DND-41 (cell line): ENCODE measurements at regions not wholly inside any gene's neighbourhood (a gene's known extent, or its start where the extent isn't known, plus 50 kb on each side); places are given as distances from the start of the nearest gene placed in this dataset.

Source experiments
- ATAC-seq: fragments of 200-7000 bp; cut with Tn5 transposase; 3 replicates; pipeline ENCODE4 v1.9.1; 2021; ENCODE audit warnings: low read depth; ENCODE audit not compliant: insufficient read depth
- DNase-seq: peaks from one replicate; pipeline ENCODE4 v3.0.0-alpha.2; 2020
- H2AFZ ChIP-seq: 2 replicates; pipeline ENCODE4 v1.6.0; 2012; ENCODE audit warnings: low read depth, low read length
- H3K27ac ChIP-seq: 2 replicates; pipeline ENCODE4 v1.5.1; 2012; ENCODE audit warnings: low read length, inconsistent platforms
- H3K27me3 ChIP-seq: fragments of 200-600 bp; sonication (generic); 2 replicates; pipeline ENCODE4 v1.6.0; 2012; ENCODE audit warnings: low read length, mild to moderate bottlenecking, inconsistent platforms; ENCODE audit not compliant: insufficient read depth, poor library complexity
- H3K36me3 ChIP-seq: 2 replicates; pipeline ENCODE4 v1.5.1; 2012; ENCODE audit warnings: low read length, inconsistent platforms; ENCODE audit not compliant: insufficient read depth
- H3K4me1 ChIP-seq: 2 replicates; pipeline ENCODE4 v1.5.1; 2012; ENCODE audit warnings: mild to moderate bottlenecking, low read length; ENCODE audit not compliant: insufficient read depth
- H3K4me2 ChIP-seq: 2 replicates; pipeline ENCODE4 v1.6.0; 2012; ENCODE audit warnings: mild to moderate bottlenecking, moderate library complexity, low read length, inconsistent platforms; ENCODE audit not compliant: insufficient read depth
- H3K4me3 ChIP-seq, 2 experiments: fragments of 200-600 bp in 1 of 2; shearing (Covaris generic) in 1 of 2; 2 replicates each; pipeline ENCODE4 v1.5.1; 2012 to 2016; ENCODE audit warnings: inconsistent platforms in 2 of 2, low read length in 2 of 2, mild to moderate bottlenecking in 2 of 2, low read depth in 1 of 2, moderate library complexity in 1 of 2
- H3K79me2 ChIP-seq: 2 replicates; pipeline ENCODE4 v1.6.0; 2012; ENCODE audit warnings: low read length, inconsistent platforms; ENCODE audit not compliant: insufficient read depth
- H3K9ac ChIP-seq: 2 replicates; pipeline ENCODE4 v1.6.0; 2012; ENCODE audit warnings: low read depth, mild to moderate bottlenecking, inconsistent platforms, low read length, moderate library complexity
- H3K9me3 ChIP-seq: 2 replicates; pipeline ENCODE4 v1.5.1; 2012; ENCODE audit warnings: low read length, moderate library complexity, mild to moderate bottlenecking, inconsistent platforms; ENCODE audit not compliant: insufficient read depth, severe bottlenecking
- H4K20me1 ChIP-seq: 2 replicates; pipeline ENCODE4 v1.6.0; 2012; ENCODE audit warnings: low read length; ENCODE audit not compliant: insufficient read depth
- EZH2 ChIP-seq: IDR thresholded peaks from 3 replicates; pipeline ENCODE4 v1.6.1; 2012; ENCODE audit warnings: borderline replicate concordance, low read depth, mild to moderate bottlenecking, moderate library complexity, low read length, inconsistent platforms; ENCODE audit not compliant: severe bottlenecking
- TF ChIP-seq, protein P1 (sequence below): IDR thresholded peaks from 2 replicates; pipeline ENCODE4 v1.5.1; 2012; ENCODE audit warnings: borderline replicate concordance, low read length, moderate library complexity, mild to moderate bottlenecking; ENCODE audit not compliant: poor library complexity, severe bottlenecking; ENCODE audit errors: extremely low read depth

DNA sequence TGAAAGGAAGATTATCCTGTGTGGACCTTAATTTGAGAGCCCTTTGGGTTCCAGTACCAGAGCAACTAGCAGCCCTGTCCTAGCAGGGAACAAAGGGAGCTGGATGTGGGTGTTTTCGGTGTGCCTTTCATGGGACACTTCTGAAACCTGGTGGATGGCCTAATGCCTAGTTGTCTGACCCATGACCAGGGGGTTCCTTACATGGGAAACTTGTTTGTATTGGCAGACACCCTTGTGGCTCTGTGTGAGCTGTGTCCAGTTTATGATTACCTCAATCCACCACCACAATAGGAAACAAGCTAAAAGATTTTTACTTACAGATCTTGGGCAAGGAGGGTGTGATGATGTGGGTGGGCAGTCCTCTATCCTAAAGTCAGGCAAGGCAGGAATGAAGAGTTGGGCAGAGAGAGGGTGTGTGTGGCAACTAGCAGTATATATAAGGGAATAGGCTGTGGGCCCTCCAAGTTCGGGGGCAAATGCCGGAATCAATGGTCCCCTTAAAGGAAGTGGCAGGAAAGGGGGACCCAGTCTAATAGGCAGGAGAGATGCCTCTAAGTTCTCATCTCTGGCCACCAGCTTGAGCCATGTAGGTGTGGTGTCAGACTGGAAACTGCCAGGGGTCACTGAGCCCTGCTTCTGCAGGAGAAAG, 264.6 kb downstream of the QKI start:
- ATAC-seq (no peak), DNase-seq (no peak)
- Histone ChIP-seq H3K27me3 (no peaks in the 10 kb centered on the region), H3K4me2 (no peak overlapping the region), H4K20me1 (no peaks in the 10 kb centered on the region), H3K79me2 (no peaks in the 10 kb centered on the region), H3K36me3 (no peaks in the 10 kb centered on the region), H3K27ac (no peak overlapping the region), H3K4me1 (no peaks in the 10 kb centered on the region), H3K4me3 (no peak overlapping the region), H2AFZ (no peak overlapping the region), H3K9me3 (no peaks in the 10 kb centered on the region), H3K9ac (no peak overlapping the region)
- no peak for TF ChIP-seq EZH2
- TF ChIP-seq, protein P1, sequence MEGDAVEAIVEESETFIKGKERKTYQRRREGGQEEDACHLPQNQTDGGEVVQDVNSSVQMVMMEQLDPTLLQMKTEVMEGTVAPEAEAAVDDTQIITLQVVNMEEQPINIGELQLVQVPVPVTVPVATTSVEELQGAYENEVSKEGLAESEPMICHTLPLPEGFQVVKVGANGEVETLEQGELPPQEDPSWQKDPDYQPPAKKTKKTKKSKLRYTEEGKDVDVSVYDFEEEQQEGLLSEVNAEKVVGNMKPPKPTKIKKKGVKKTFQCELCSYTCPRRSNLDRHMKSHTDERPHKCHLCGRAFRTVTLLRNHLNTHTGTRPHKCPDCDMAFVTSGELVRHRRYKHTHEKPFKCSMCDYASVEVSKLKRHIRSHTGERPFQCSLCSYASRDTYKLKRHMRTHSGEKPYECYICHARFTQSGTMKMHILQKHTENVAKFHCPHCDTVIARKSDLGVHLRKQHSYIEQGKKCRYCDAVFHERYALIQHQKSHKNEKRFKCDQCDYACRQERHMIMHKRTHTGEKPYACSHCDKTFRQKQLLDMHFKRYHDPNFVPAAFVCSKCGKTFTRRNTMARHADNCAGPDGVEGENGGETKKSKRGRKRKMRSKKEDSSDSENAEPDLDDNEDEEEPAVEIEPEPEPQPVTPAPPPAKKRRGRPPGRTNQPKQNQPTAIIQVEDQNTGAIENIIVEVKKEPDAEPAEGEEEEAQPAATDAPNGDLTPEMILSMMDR, result no peak

DNA sequence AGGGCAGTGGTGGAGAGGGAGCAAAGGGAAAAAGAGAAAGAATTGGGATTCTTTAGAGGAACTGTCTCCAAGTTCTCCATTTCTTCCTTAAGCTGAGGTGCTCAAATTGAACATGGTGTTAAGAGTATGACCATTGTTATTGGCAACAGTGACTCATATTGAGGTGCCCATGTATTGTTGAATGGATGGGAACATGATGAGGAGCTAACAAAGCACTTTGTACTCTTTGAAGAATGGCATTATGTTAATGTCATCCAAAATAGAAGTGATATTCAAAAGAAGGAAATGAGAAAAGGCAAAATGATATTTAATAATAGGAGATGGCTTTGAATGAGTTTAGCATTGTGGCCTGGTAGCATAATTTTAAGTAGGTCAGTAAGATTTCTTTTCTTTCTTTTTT, 261.1 kb downstream of the QKI start:
- no peak overlapping the region for H3K4me3 ChIP-seq
- no peaks in the 10 kb centered on the region for H3K79me2 ChIP-seq
- no peak for TF ChIP-seq EZH2
- TF ChIP-seq, protein P1, result no peak
- peaks cover 5% of the 10 kb centered on the region for H3K9me3 ChIP-seq
- no peak overlapping the region for H3K4me2 ChIP-seq
- no peaks in the 10 kb centered on the region for H3K27me3 ChIP-seq
- H3K9ac ChIP-seq, result no peak overlapping the region
- H2AFZ ChIP-seq, result no peak overlapping the region
- ATAC-seq, result no peak
- DNase-seq, result no peak
- H4K20me1 ChIP-seq, result no peaks in the 10 kb centered on the region
- H3K27ac ChIP-seq, result no peak overlapping the region
- no peaks in the 10 kb centered on the region for H3K4me1 ChIP-seq
- H3K36me3 ChIP-seq, result no peaks in the 10 kb centered on the region

DNA sequence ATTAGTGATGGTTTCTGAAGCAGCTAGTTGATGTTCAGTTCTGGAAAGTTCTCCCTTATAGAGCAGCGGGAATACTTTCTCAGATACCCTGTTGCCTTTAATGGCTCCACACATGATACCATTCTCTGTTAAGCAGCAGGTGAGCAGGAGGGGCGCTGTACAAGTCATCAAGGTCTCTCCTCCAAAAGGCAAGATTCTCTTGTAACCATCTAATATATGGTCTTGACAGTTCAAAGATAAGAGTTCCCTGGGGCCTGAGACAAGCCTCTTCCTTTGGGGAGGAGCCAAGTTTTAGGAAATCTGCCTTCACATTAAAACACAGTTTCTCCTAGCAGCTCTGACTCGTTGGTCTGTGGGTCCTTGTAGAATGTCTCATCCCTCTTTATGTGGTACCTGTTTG, 258.2 kb downstream of the QKI start:
- no peak overlapping the region for H3K4me2 ChIP-seq

More for the DNA sequence above, 258.2 kb downstream of the QKI start:
- H3K9me3 ChIP-seq, result peaks cover 5% of the 10 kb centered on the region
- H3K4me1 ChIP-seq, result no peaks in the 10 kb centered on the region
- ATAC-seq (no peak), DNase-seq (no peak)
- H2AFZ ChIP-seq, result no peak overlapping the region
- H3K27me3 ChIP-seq, result no peaks in the 10 kb centered on the region
- no peak overlapping the region for H3K4me3 ChIP-seq
- no peaks in the 10 kb centered on the region for H4K20me1 ChIP-seq
- no peaks in the 10 kb centered on the region for H3K79me2 ChIP-seq
- no peaks in the 10 kb centered on the region for H3K36me3 ChIP-seq
- H3K27ac ChIP-seq, result no peak overlapping the region
- TF ChIP-seq EZH2, result no peak
- TF ChIP-seq, protein P1, result no peak
- H3K9ac ChIP-seq, result no peak overlapping the region
